Aorta (tissue), 5 donors: ENCODE measurements at regions not wholly inside any gene's neighbourhood (a gene's known extent, or its start where the extent isn't known, plus 50 kb on each side); places are given as distances from the start of the nearest gene placed in this dataset.

Experiments used
- ATAC-seq: fragments of 200-7000 bp; cut with Tn5 transposase; one replicate; pipeline ENCODE4 v1.9.1; 2022; ENCODE audit warnings: moderate library complexity; ENCODE audit not compliant: low FRiP score
- DNase-seq, 2 donors: peaks; one replicate each; pipeline ENCODE4 v3.0.0-alpha.2; 2020
- H3K27ac ChIP-seq, 2 donors: one replicate each; pipeline ENCODE4 v1.5.1; 2013; ENCODE audit warnings: low read length in 2 of 2, mild to moderate bottlenecking in 2 of 2, moderate library complexity in 2 of 2, control low read depth in 1 of 2, inconsistent platforms in 1 of 2, low read depth in 1 of 2
- H3K27me3 ChIP-seq, 2 donors: one replicate each; pipeline ENCODE4 v1.6.1; 2013; ENCODE audit warnings: control low read depth in 1 of 2, low read length in 1 of 2, mild to moderate bottlenecking in 1 of 2, moderate library complexity in 1 of 2; ENCODE audit not compliant: insufficient read depth in 2 of 2, control insufficient read depth in 1 of 2
- H3K36me3 ChIP-seq, 2 donors: one replicate each; pipeline ENCODE4 v1.6.1; 2013; ENCODE audit warnings: control low read depth in 1 of 2, low read length in 1 of 2, mild to moderate bottlenecking in 1 of 2; ENCODE audit not compliant: insufficient read depth in 2 of 2, control insufficient read depth in 1 of 2
- H3K4me1 ChIP-seq, 2 donors: one replicate each; pipeline ENCODE4 v1.6.1; 2013; ENCODE audit warnings: low read length in 2 of 2, control low read depth in 1 of 2, mild to moderate bottlenecking in 1 of 2, moderate library complexity in 1 of 2; ENCODE audit not compliant: insufficient read depth in 2 of 2, control insufficient read depth in 1 of 2
- H3K4me3 ChIP-seq, 2 donors: one replicate each; pipeline ENCODE4 v1.5.1; 2013; ENCODE audit warnings: low read length in 2 of 2, control low read depth in 1 of 2, mild to moderate bottlenecking in 1 of 2
- H3K9me3 ChIP-seq: one replicate; pipeline ENCODE4 v1.6.1; 2013; ENCODE audit warnings: mild to moderate bottlenecking, low read length; ENCODE audit not compliant: control insufficient read depth
- WGBS, 2 donors: extraction: QIAGEN DNeasy Blood & Tissue Kit; methylation state at CpG; one replicate each; pipeline ENCODE4 v1.1.7; 2013; 5-methylcytosine and 5-hydroxymethylcytosine counted together
- intact Hi-C, 2 donors: fragments of 100-400 bp; cut with DNase I; formaldehyde crosslinking; loops; one replicate each; pipeline versions ENCODE4 v1.14.2 to v1.15.0; 2022
- donor health status: healthy with polysubstance abuse.
- donor health status: Bipolar disorder and iron deficiency.
- donor health status: DM: no; HTN: no; CAD: no.
- donor health status: DM: no; HTN: no; CAD: no.
- donor health status: DM: yes; HTN: yes; CAD: no.

GRCh38 chr4:24464566-24464965 lies 119.8 kb downstream of the DHX15 start:
- 95 to 96% methylated on average over 7 of the region's 7 CpGs for WGBS, 2 donors
- no peak for ATAC-seq
- H3K36me3 ChIP-seq: no peaks in the 10 kb centered on the region

DNA sequence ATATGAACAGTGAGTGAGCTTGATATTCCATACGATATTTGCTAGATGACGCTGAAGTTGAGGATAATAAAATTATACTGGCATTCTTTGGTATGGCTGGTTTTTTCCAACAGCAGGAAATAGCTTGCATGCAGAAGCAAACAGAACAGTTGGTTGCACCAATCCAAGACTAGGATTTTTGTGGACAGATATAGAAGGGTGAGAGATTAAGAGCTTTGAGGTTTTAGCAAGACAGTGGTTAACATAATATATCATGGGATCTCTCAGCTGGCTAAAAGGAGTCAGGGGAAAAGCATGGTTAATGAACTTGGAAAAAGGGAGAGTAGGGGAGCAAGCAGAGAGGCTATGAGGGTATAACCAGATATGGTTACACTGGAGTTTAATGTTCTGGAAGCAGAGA lies 127.9 kb downstream of the DHX15 start:
- Histone ChIP-seq H3K4me3 (no peak overlapping the region), H3K9me3 (peaks cover 5% of the 10 kb centered on the region), H3K36me3 (no peaks in the 10 kb centered on the region), H3K4me1 (no peaks in the 10 kb centered on the region), H3K27ac (no peak overlapping the region), H3K27me3 (no peaks in the 10 kb centered on the region)
- no peak for DNase-seq
- no peak for ATAC-seq
- WGBS, 2 donors: 55 to 67% methylated on average over 2 of the region's 2 CpGs
- intact Hi-C loops: no loop called here

More at GRCh38 chr4:24464566-24464965, 119.8 kb downstream of the DHX15 start:
- intact Hi-C loops: no loop called here
- Histone ChIP-seq H3K27ac (no peak overlapping the region), H3K9me3 (no peaks in the 10 kb centered on the region), H3K27me3 (peaks cover 0 to 2% of the 10 kb centered on the region in 2 donors), H3K4me3 (no peak overlapping the region), H3K4me1 (no peaks in the 10 kb centered on the region)
- no peak for DNase-seq

GRCh38 chr4:24453951-24454350 lies 130.4 kb downstream of the DHX15 start:
- Histone ChIP-seq H3K27me3 (no peaks in the 10 kb centered on the region), H3K27ac (no peak overlapping the region), H3K9me3 (peaks cover 5% of the 10 kb centered on the region), H3K4me1 (no peaks in the 10 kb centered on the region), H3K36me3 (no peaks in the 10 kb centered on the region), H3K4me3 (no peak overlapping the region)
- 62 to 77% methylated on average over 2 of the region's 2 CpGs for WGBS, 2 donors
- ATAC-seq: no peak
- intact Hi-C loops: no loop called here
- DNase-seq: no peak

DNA sequence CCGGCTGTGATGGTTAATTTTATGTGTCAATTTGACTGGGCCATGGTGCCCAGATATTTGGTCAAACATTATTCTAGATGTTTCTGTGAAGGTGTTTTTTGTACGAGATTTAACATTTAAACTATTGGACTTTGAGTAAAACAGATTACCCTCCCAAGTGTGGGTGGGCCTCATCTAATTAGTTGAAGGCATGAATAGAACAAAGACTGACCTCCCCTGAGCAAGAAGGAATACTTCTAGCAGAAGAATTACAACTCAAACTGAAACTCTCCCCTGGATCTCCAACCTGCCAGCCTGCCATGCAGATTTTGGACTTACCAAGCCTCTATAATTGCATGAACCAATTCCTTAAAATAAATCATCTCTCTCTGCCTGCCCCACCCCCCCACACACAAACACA lies 132.5 kb downstream of the DHX15 start:
- Histone ChIP-seq H3K4me1 (no peaks in the 10 kb centered on the region), H3K36me3 (no peaks in the 10 kb centered on the region), H3K9me3 (peaks cover 4% of the 10 kb centered on the region), H3K27me3 (no peaks in the 10 kb centered on the region), H3K4me3 (no peak overlapping the region), H3K27ac (no peak overlapping the region)
- WGBS, 2 donors: 91 to 95% methylated on average over 2 of the region's 2 CpGs
- DNase-seq (no peak), ATAC-seq (no peak)
- intact Hi-C loops: no loop called here

- no peak for ATAC-seq
- intact Hi-C loops: no loop called here
- WGBS, 2 donors: 69 to 75% methylated on average over 4 of the region's 4 CpGs
Observed at GRCh38 chr4:24443200-24443599, 141.2 kb downstream of the DHX15 start.

GRCh38 chr4:24440765-24441164 lies 143.6 kb downstream of the DHX15 start:
- intact Hi-C loops: no loop called here
- ATAC-seq: no peak
- Histone ChIP-seq H3K27ac (no peak overlapping the region), H3K4me3 (no peak overlapping the region), H3K27me3 (no peaks in the 10 kb centered on the region), H3K9me3 (no peaks in the 10 kb centered on the region), H3K4me1 (no peaks in the 10 kb centered on the region), H3K36me3 (no peaks in the 10 kb centered on the region)
- no peak for DNase-seq
- 94 to 98% methylated on average over 2 of the region's 2 CpGs for WGBS, 2 donors

More at GRCh38 chr4:24443200-24443599, 141.2 kb downstream of the DHX15 start:
- H3K27ac ChIP-seq: no peak overlapping the region
- H3K9me3 ChIP-seq: no peaks in the 10 kb centered on the region
- no peak for DNase-seq
- no peaks in the 10 kb centered on the region for H3K36me3 ChIP-seq
- no peak overlapping the region for H3K4me3 ChIP-seq
- no peaks in the 10 kb centered on the region for H3K4me1 ChIP-seq
- H3K27me3 ChIP-seq: no peaks in the 10 kb centered on the region

- WGBS, 2 donors: 61 to 70% methylated on average over 10 of the region's 10 CpGs
Observed at GRCh38 chr4:24434241-24434640, 150.1 kb downstream of the DHX15 start.

DNA sequence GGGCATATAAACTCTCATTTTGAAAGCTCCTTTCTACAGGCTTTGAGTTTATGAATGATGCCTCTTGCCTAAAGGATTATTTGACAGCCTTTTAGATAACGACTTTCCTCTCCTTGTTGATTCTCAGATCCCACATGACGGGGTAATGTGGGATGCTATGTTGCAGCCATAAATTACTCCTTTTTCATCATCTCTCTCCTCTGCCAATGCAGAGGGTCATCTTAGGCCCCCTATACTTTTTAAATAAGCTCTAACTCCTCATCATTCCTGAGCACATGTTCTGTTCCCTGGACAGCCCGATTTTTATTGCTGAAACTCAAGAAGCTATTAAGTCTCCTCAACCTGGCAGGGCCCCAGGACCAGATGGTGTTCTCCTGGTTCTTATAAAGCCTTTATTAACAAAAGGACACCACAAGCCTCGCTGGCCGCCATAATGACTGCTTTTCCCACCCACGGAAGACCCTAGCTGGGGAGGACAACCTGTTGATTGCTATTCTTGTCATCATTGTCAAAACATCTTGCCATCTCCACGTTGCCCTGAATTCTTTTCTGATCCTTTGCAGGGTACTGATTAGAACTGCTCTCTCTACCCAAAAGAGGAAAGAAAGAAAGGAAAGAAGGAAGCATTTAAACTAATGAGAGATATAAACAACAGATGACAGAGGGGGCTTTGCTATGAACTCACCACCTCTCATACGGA lies 150.7 kb downstream of the DHX15 start:
- Histone ChIP-seq H3K36me3 (no peaks in the 10 kb centered on the region), H3K4me1 (no peaks in the 10 kb centered on the region), H3K27ac (no peak overlapping the region), H3K27me3 (peaks cover 0 to 4% of the 10 kb centered on the region in 2 donors), H3K9me3 (no peaks in the 10 kb centered on the region), H3K4me3 (no peak overlapping the region)
- intact Hi-C loops: no loop called here
- ATAC-seq (no peak), DNase-seq (no peak)
- WGBS, 2 donors: 61 to 63% methylated on average over 8 of the region's 8 CpGs

More at GRCh38 chr4:24434241-24434640, 150.1 kb downstream of the DHX15 start:
- Histone ChIP-seq H3K4me1 (no peaks in the 10 kb centered on the region), H3K36me3 (no peaks in the 10 kb centered on the region), H3K9me3 (no peaks in the 10 kb centered on the region), H3K4me3 (no peak overlapping the region), H3K27me3 (peaks cover 0 to 4% of the 10 kb centered on the region in 2 donors), H3K27ac (no peak overlapping the region)
- DNase-seq: no peak
- ATAC-seq: no peak
- intact Hi-C loops: no loop called here

- intact Hi-C loops: no loop called here
Observed at GRCh38 chr4:24428850-24429249, 155.5 kb downstream of the DHX15 start.

More at GRCh38 chr4:24428850-24429249, 155.5 kb downstream of the DHX15 start:
- Histone ChIP-seq H3K27me3 (no peaks in the 10 kb centered on the region), H3K27ac (no peak overlapping the region), H3K36me3 (no peaks in the 10 kb centered on the region), H3K9me3 (no peaks in the 10 kb centered on the region), H3K4me1 (no peaks in the 10 kb centered on the region), H3K4me3 (no peak overlapping the region)
- 56 to 59% methylated on average over 6 of the region's 6 CpGs for WGBS, 2 donors
- no peak for DNase-seq
- no peak for ATAC-seq
